AG04449 (cell line): ENCODE measurements at regions not wholly inside any gene's neighbourhood (a gene's known extent, or its start where the extent isn't known, plus 50 kb on each side); places are given as distances from the start of the nearest gene placed in this dataset.

Source experiments
- CTCF ChIA-PET: fragments of 350-600 bp; formaldehyde crosslinking; extraction: SDS; loops from one replicate; lab custom pipeline; 2021; ENCODE audit warnings: antibody characterized with exemption; lab: Yijun Ruan, JAX
- POLR2A ChIA-PET: fragments of 400-600, 350-600 bp; formaldehyde crosslinking; extraction: SDS; loops from one replicate; lab custom pipeline; 2020; ENCODE audit warnings: antibody characterized with exemption, inconsistent platforms; lab: Yijun Ruan, JAX
- DNase-seq: peaks from one replicate; pipeline ENCODE4 v3.0.0-alpha.2; 2010; ENCODE audit warnings: low read depth, low spot score
- H3K4me3 ChIP-seq: 2 replicates; pipeline ENCODE4 v1.5.1; 2011; ENCODE audit warnings: low read depth, mild to moderate bottlenecking, control low read depth, low read length
- TF ChIP-seq, protein P1 (sequence below): IDR thresholded peaks from one replicate; pipeline ENCODE4 v1.5.1; 2011; ENCODE audit warnings: mild to moderate bottlenecking, moderate library complexity, low read length, control low read depth, inconsistent platforms; ENCODE audit not compliant: insufficient read depth; ENCODE audit errors: missing control alignments

DNA sequence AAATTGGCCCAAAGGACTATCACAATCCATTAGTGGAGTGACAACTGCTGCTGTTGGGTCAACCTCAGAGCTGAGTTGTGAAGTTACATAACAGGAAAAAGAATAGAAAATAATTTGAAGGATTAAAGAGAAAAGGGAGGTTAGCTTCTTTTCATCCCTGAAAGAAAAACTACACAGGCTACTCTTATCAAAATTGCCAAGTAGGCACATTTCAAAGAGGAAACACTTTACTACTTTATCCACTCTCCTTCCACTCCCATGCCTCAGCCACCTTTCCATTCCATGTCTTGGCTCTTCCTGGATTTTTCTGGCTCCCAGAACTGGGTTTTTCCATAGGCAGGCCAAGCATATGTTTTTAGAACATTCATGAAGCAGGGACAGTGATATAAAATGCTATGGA, 384.0 kb upstream of the RORA start:
- ChIA-PET CTCF (no interaction called here), POLR2A (no interaction called here)
- DNase-seq: no peak
- H3K4me3 ChIP-seq: no peak overlapping the region
- TF ChIP-seq, protein P1, sequence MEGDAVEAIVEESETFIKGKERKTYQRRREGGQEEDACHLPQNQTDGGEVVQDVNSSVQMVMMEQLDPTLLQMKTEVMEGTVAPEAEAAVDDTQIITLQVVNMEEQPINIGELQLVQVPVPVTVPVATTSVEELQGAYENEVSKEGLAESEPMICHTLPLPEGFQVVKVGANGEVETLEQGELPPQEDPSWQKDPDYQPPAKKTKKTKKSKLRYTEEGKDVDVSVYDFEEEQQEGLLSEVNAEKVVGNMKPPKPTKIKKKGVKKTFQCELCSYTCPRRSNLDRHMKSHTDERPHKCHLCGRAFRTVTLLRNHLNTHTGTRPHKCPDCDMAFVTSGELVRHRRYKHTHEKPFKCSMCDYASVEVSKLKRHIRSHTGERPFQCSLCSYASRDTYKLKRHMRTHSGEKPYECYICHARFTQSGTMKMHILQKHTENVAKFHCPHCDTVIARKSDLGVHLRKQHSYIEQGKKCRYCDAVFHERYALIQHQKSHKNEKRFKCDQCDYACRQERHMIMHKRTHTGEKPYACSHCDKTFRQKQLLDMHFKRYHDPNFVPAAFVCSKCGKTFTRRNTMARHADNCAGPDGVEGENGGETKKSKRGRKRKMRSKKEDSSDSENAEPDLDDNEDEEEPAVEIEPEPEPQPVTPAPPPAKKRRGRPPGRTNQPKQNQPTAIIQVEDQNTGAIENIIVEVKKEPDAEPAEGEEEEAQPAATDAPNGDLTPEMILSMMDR: no peak

DNA sequence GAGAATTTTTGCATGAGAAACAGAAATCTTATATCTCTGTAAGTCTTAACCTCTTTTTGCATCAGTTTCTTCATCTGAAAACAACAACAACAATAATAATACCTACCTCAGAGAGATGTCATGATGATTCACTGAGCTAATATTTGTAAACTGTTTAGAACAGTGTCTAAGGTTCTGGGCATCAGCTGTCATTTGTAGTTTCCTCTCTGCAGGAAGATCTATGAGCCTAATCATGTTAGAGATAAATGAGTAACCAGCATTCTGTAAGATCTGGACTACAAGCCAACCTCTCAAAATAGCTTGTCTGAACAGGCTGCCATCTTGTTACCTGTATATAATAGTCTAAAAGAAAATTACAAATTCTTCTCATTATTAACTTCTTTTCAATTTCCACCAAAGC, 383.0 kb upstream of the RORA start:
- no peak for DNase-seq
- ChIA-PET POLR2A (no interaction called here), CTCF (no interaction called here)
- TF ChIP-seq, protein P1: no peak
- H3K4me3 ChIP-seq: no peak overlapping the region

DNA sequence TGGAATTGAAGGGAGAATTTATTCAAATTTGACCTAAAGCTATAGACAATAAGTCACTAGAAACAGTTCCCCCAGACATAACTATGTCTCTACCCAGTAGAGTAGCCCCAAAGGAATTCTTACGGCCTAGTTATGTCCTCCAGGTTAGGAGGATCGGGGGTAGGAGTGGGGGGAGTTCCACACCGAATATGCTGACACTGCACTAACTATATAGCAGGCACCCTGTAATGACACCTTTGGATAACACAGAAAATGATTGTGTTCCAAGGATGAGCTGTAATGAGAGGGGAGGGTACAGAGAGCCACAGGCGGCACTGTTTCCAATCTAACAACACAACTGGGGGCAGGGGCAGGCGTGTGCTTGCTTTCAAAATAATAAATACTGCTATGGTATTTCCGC, 376.2 kb upstream of the RORA start:
- no peak overlapping the region for H3K4me3 ChIP-seq
- CTCF ChIA-PET: no interaction called here
- POLR2A ChIA-PET: no interaction called here

DNA sequence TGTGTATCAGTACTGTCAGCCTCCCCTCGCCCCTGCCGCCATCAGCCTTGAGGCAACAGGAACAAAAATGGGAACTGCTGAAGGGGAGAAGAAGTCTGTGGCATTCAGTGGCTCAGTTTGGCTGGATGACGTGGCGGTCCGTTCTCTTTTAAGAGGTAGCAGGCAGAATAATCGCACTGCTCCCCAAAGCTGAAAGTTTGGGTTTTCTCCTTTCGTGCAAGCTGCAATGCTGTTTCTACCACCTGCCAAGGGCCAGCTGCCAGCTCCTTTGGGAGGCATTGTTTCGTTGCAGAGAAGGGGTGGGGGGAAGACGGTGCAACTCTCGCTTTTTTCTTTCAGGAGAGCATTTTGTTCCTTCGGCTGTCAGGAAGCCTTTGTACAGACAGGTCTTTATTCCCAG, 369.6 kb upstream of the RORA start:
- ChIA-PET CTCF (no interaction called here), POLR2A (no interaction called here)
- TF ChIP-seq, protein P1: no peak
- no peak overlapping the region for H3K4me3 ChIP-seq
- no peak for DNase-seq

More for the DNA sequence above, 376.2 kb upstream of the RORA start:
- DNase-seq: no peak
- TF ChIP-seq, protein P1: no peak

DNA sequence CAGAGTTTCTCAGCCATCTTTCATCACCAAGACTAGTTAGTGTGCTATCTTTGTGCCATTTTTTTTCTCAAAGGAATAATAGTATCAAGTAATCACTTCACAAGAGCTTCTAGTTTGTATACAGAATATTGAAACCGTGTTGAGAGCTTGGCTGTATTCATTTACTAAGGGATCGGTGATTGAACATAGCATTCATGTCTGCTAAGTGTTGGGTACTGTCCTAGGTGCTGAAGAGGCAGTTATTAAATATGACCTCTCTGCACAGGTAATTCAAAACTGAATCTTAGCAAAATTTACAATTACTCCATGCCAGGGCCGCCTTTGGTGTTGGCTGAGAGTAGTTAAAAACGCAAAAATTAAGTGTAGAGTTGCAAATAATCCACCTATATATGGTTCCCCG, 355.3 kb upstream of the RORA start:
- ChIA-PET POLR2A (no interaction called here), CTCF (no interaction called here)
- TF ChIP-seq, protein P1: no peak
- H3K4me3 ChIP-seq: no peak overlapping the region
- DNase-seq: no peak

DNA sequence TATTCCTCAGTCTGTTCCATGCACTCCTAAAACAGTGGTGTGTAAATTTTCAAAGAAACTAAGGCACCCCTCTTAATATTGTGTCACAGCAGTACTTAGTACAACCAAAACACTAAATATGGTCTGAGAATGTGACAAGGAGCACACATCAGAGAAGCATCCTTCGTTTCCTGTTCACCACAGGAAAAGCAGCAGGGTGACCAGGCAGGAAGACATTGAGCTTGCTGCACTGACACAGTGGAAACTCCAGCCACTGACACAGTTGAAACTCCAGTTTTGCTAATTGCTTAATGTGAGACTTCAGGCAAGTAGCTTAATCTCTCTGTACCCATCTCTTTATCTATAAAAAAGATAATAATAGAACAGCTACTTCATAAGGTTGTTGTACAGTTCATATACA, 353.0 kb upstream of the RORA start:
- CTCF ChIA-PET: no interaction called here

More for the DNA sequence above, 353.0 kb upstream of the RORA start:
- H3K4me3 ChIP-seq: no peak overlapping the region
- POLR2A ChIA-PET: no interaction called here
- DNase-seq: no peak
- TF ChIP-seq, protein P1: no peak
